OCI-LY1 (cell line): ENCODE measurements at regions not wholly inside any gene's neighbourhood (a gene's known extent, or its start where the extent isn't known, plus 50 kb on each side); places are given as distances from the start of the nearest gene placed in this dataset.

Experiments
- H2AFZ ChIP-seq: fragments of 200-600 bp; sonication (generic), shearing (Covaris generic); 2 replicates; pipeline ENCODE4 v1.6.0; 2014; ENCODE audit warnings: antibody characterized with exemption, mild to moderate bottlenecking, low read length
- H3F3A ChIP-seq: fragments of 200-600 bp; sonication (generic), shearing (Covaris generic); 2 replicates; pipeline ENCODE4 v1.6.0; 2014; ENCODE audit warnings: mild to moderate bottlenecking, antibody characterized with exemption, low read length, moderate library complexity; ENCODE audit not compliant: insufficient read depth
- H3K27ac ChIP-seq: fragments of 200-600 bp; sonication (generic); 2 replicates; pipeline ENCODE4 v1.5.1; 2014; ENCODE audit warnings: low read length, mixed run types, mild to moderate bottlenecking, low read depth; ENCODE audit not compliant: poor library complexity, severe bottlenecking
- H3K27me3 ChIP-seq: fragments of 200-600 bp; sonication (generic); 2 replicates; pipeline ENCODE4 v1.6.0; 2014; ENCODE audit warnings: antibody characterized with exemption, mild to moderate bottlenecking, low read length, moderate library complexity; ENCODE audit not compliant: insufficient read depth
- H3K36me3 ChIP-seq: fragments of 200-600 bp; sonication (generic); 2 replicates; pipeline ENCODE4 v1.6.1; 2014; ENCODE audit warnings: mild to moderate bottlenecking, antibody characterized with exemption, low read length, moderate library complexity, mixed read lengths; ENCODE audit not compliant: insufficient read depth
- H3K4me1 ChIP-seq: fragments of 200-600 bp; sonication (generic); 2 replicates; pipeline ENCODE4 v1.5.1; 2014; ENCODE audit warnings: mild to moderate bottlenecking, low read length, moderate library complexity; ENCODE audit not compliant: insufficient read depth, severe bottlenecking
- H3K4me2 ChIP-seq: fragments of 200-600 bp; sonication (generic), shearing (Covaris generic); 2 replicates; pipeline ENCODE4 v1.6.1; 2014; ENCODE audit warnings: low read length
- H3K4me3 ChIP-seq: fragments of 200-600 bp; sonication (generic); 2 replicates; pipeline ENCODE4 v1.5.1; 2014; ENCODE audit warnings: low read length, low read depth, mild to moderate bottlenecking, mixed read lengths; ENCODE audit not compliant: poor library complexity, severe bottlenecking
- H3K79me2 ChIP-seq: fragments of 200-600 bp; shearing (Covaris generic); 2 replicates; pipeline ENCODE4 v1.6.1; 2016; ENCODE audit warnings: mixed run types, low read length, mixed read lengths; ENCODE audit not compliant: insufficient read depth
- H3K9ac ChIP-seq: fragments of 200-600 bp; sonication (generic), shearing (Covaris generic); 2 replicates; pipeline ENCODE4 v1.6.1; 2014; ENCODE audit warnings: mild to moderate bottlenecking, low read length, mixed read lengths
- H3K9me2 ChIP-seq: fragments of 200-600 bp; sonication (generic), shearing (Covaris generic); 2 replicates; pipeline ENCODE4 v1.6.1; 2014; ENCODE audit warnings: low read depth, mild to moderate bottlenecking, low read length, mixed read lengths
- H3K9me3 ChIP-seq: fragments of 200-600 bp; shearing (Covaris generic); 2 replicates; pipeline ENCODE4 v1.6.1; 2014; ENCODE audit warnings: low read length, mixed read lengths
- H4K20me1 ChIP-seq: fragments of 200-600 bp; sonication (generic), shearing (Covaris generic); 2 replicates; pipeline ENCODE4 v1.6.0; 2016; ENCODE audit warnings: mild to moderate bottlenecking, low read length; ENCODE audit not compliant: insufficient read depth
- EZH2 ChIP-seq: fragments of 200-600 bp; sonication (generic), shearing (Covaris generic); IDR thresholded peaks from 2 replicates; pipeline ENCODE4 v1.8.0; 2017; ENCODE audit warnings: borderline replicate concordance, mixed run types, mild to moderate bottlenecking, antibody characterized with exemption, low read length, moderate library complexity, mixed read lengths
- TF ChIP-seq, protein P1 (sequence below): fragments of 200-600 bp; sonication (generic), shearing (Covaris generic); IDR thresholded peaks from 2 replicates; pipeline ENCODE4 v1.5.1; 2017; ENCODE audit warnings: mild to moderate bottlenecking, antibody characterized with exemption, low read length, moderate library complexity, mixed read lengths

DNA sequence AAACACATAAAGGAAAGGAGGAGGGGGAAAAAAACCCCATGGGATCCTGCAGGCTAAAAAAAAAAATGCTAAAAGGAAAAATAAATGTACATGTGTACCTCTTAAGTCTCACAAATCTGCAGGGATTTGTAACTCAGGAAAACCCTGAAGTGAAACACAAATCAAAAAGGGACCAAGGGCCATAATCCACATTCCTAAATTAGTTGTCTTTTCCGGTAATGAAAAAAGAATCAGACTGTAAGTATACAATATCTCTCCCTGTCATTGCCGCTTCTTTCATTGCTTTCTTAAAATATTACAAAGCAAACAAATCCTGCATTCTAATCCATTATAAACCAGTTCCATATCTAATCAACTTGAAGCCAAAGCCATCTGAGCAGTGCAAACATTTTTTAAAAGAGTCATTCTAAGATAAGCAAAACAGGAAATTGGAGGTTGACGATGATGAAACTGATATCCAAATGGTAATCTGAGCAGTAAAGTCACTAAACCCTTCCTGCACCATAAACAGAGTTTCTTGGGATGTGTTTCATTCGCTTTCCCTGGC, 58.7 kb upstream of the SIM2 start:
- Histone ChIP-seq H3K4me2 (no peak overlapping the region), H3K27ac (no peak overlapping the region)

DNA sequence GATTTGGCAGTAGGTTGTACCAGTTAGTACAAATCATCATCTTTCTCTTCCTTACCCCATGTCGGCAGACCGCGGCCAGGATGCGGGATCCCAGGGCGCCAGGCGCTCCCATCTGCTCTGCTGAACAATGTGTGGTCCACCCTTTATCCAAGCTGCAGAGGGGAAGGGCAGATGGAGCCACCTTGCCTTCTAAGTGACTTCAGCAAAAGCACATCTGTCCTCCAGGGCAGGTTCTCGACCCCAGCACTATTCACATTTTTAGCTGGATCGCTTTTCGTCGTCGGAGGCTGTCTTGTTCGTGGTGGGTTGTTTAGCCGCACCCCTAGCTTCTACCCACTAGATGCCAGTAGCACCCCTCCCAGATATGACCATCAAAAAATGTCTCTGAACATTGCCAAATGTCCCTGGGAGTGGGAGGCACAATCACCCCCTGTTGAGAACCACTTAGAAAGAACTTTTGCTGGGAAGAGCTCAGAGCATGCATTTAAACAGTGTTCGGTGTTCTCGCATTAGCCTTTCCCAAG, 58.1 kb upstream of the SIM2 start:
- Histone ChIP-seq H3K27me3 (no peaks in the 10 kb centered on the region; the same call in 1 of the 2 replicates), H3K27ac (no peak overlapping the region), H3K4me1 (no peaks in the 10 kb centered on the region), H4K20me1 (no peaks in the 10 kb centered on the region), H3K9me3 (no peaks in the 10 kb centered on the region; the same call in 1 of the 2 replicates), H3K4me2 (no peak overlapping the region), H3K9ac (no peak overlapping the region), H3K4me3 (no peak overlapping the region), H3K9me2 (no peaks in the 10 kb centered on the region), H2AFZ (no peak overlapping the region), H3K36me3 (no peaks in the 10 kb centered on the region), H3K79me2 (no peaks in the 10 kb centered on the region), H3F3A (no peaks in the 10 kb centered on the region)
- no peak for TF ChIP-seq EZH2
- TF ChIP-seq, protein P1, sequence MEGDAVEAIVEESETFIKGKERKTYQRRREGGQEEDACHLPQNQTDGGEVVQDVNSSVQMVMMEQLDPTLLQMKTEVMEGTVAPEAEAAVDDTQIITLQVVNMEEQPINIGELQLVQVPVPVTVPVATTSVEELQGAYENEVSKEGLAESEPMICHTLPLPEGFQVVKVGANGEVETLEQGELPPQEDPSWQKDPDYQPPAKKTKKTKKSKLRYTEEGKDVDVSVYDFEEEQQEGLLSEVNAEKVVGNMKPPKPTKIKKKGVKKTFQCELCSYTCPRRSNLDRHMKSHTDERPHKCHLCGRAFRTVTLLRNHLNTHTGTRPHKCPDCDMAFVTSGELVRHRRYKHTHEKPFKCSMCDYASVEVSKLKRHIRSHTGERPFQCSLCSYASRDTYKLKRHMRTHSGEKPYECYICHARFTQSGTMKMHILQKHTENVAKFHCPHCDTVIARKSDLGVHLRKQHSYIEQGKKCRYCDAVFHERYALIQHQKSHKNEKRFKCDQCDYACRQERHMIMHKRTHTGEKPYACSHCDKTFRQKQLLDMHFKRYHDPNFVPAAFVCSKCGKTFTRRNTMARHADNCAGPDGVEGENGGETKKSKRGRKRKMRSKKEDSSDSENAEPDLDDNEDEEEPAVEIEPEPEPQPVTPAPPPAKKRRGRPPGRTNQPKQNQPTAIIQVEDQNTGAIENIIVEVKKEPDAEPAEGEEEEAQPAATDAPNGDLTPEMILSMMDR: no peak

More for the DNA sequence above, 58.7 kb upstream of the SIM2 start:
- no peaks in the 10 kb centered on the region for H4K20me1 ChIP-seq
- no peaks in the 10 kb centered on the region for H3K4me1 ChIP-seq
- no peak overlapping the region for H3K4me3 ChIP-seq
- H3F3A ChIP-seq: no peaks in the 10 kb centered on the region
- H3K9ac ChIP-seq: no peak overlapping the region
- H3K27me3 ChIP-seq: no peaks in the 10 kb centered on the region; the same call in 1 of the 2 replicates
- H3K79me2 ChIP-seq: no peaks in the 10 kb centered on the region
- H2AFZ ChIP-seq: no peak overlapping the region
- H3K36me3 ChIP-seq: no peaks in the 10 kb centered on the region
- H3K9me3 ChIP-seq: no peaks in the 10 kb centered on the region; the same call in 1 of the 2 replicates
- H3K9me2 ChIP-seq: no peaks in the 10 kb centered on the region
- TF ChIP-seq, protein P1: no peak
- TF ChIP-seq EZH2: no peak

DNA sequence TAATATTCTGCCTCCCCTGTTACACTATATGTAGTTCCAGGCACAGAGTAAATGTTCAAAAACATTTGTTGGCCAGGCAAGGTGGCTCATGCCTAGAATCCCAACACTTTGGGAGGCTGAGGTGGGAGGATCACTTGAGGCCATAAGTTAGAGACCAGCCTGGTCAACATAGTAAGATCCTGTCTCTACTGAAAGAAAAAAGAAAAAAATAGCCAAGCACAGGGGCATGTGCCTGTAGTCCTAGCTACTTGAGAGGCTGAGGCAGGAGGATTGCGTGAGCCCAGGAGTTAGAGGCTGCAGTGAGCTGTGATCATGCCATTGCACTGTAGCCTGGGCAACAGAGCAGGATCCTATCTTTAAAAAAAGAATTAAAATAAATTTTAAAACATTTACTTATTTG, 57.6 kb upstream of the SIM2 start:
- H2AFZ ChIP-seq: no peak overlapping the region
- H3K4me3 ChIP-seq: no peak overlapping the region
- no peak overlapping the region for H3K4me2 ChIP-seq
- no peaks in the 10 kb centered on the region; the same call in 1 of the 2 replicates for H3K9me3 ChIP-seq
- no peaks in the 10 kb centered on the region for H3K9me2 ChIP-seq
- no peaks in the 10 kb centered on the region for H3K79me2 ChIP-seq
- TF ChIP-seq, protein P1: no peak
- TF ChIP-seq EZH2: no peak
- H3F3A ChIP-seq: no peaks in the 10 kb centered on the region
- H3K36me3 ChIP-seq: no peaks in the 10 kb centered on the region
- no peaks in the 10 kb centered on the region; the same call in 1 of the 2 replicates for H3K27me3 ChIP-seq
- no peaks in the 10 kb centered on the region for H4K20me1 ChIP-seq
- no peak overlapping the region for H3K9ac ChIP-seq
- H3K27ac ChIP-seq: no peak overlapping the region
- no peaks in the 10 kb centered on the region for H3K4me1 ChIP-seq
